ENCODE measurements at regions not wholly inside any gene's neighbourhood (a gene's known extent, or its start where the extent isn't known, plus 50 kb on each side); places are given as distances from the start of the nearest gene placed in this dataset.

- H3K4me1 Mint-ChIP-seq, result peaks cover 3% of the 10 kb centered on the region
- H3K4me3 Mint-ChIP-seq, result no peak overlapping the region
- TF ChIP-seq CTCF (conservative IDR thresholded peaks at IDR 0.05), result no peak
- DNase-seq (ENCODE audit: low read depth, low spot score), result no peak
- peaks cover 13% of the 10 kb centered on the region for H3K27me3 Mint-ChIP-seq (ENCODE audit: low read depth)
- H3K9me3 Mint-ChIP-seq, result peaks cover 12% of the 10 kb centered on the region
- no peaks in the 10 kb centered on the region for H3K36me3 Mint-ChIP-seq (ENCODE audit: low read depth)
- H3K27ac Mint-ChIP-seq (ENCODE audit: unreplicated experiment), result no peak overlapping the region
Measured at GRCh38 chr9:88767504-88767790, 223.8 kb upstream of the S1PR3 start.

GRCh38 chr9:88772575-88772974 lies 218.7 kb upstream of the S1PR3 start:
- H3K9me3 Mint-ChIP-seq, result peaks cover 4% of the 10 kb centered on the region
- no peak overlapping the region for H3K27ac Mint-ChIP-seq (ENCODE audit: unreplicated experiment)
- H3K4me3 Mint-ChIP-seq, result no peak overlapping the region

GRCh38 chr9:88773126-88773525 lies 218.1 kb upstream of the S1PR3 start:
- no peak for TF ChIP-seq CTCF (conservative IDR thresholded peaks at IDR 0.05)
- H3K4me3 Mint-ChIP-seq, result no peak overlapping the region
- peaks cover 53% of the 10 kb centered on the region for H3K4me1 Mint-ChIP-seq
- peaks cover 45% of the 10 kb centered on the region for H3K27me3 Mint-ChIP-seq (ENCODE audit: low read depth)
- DNase-seq (ENCODE audit: low read depth, low spot score), result no peak
- H3K9me3 Mint-ChIP-seq, result peaks cover 4% of the 10 kb centered on the region
- H3K36me3 Mint-ChIP-seq (ENCODE audit: low read depth), result no peaks in the 10 kb centered on the region
- no peak overlapping the region for H3K27ac Mint-ChIP-seq (ENCODE audit: unreplicated experiment)

More at GRCh38 chr9:88772575-88772974, 218.7 kb upstream of the S1PR3 start:
- Mint-ChIP-seq H3K4me1 (peaks cover 48% of the 10 kb centered on the region), H3K27me3 (ENCODE audit: low read depth) (peaks cover 42% of the 10 kb centered on the region), H3K36me3 (ENCODE audit: low read depth) (no peaks in the 10 kb centered on the region)
- no peak for TF ChIP-seq CTCF (conservative IDR thresholded peaks at IDR 0.05)
- DNase-seq (ENCODE audit: low read depth, low spot score), result no peak

GRCh38 chr9:88773627-88774244 lies 217.5 kb upstream of the S1PR3 start:
- H3K27me3 Mint-ChIP-seq (ENCODE audit: low read depth), result peaks cover 50% of the 10 kb centered on the region
- H3K4me1 Mint-ChIP-seq, result peaks cover 58% of the 10 kb centered on the region
- peaks cover 4% of the 10 kb centered on the region for H3K9me3 Mint-ChIP-seq
- peak; percentile 25 for TF ChIP-seq CTCF (conservative IDR thresholded peaks at IDR 0.05)
- H3K36me3 Mint-ChIP-seq (ENCODE audit: low read depth), result no peaks in the 10 kb centered on the region
- no peak overlapping the region for H3K27ac Mint-ChIP-seq (ENCODE audit: unreplicated experiment)
- no peak for DNase-seq (ENCODE audit: low read depth, low spot score)
- H3K4me3 Mint-ChIP-seq, result no peak overlapping the region

- Mint-ChIP-seq H3K9me3 (peaks cover 2% of the 10 kb centered on the region), H3K36me3 (ENCODE audit: low read depth) (no peaks in the 10 kb centered on the region), H3K4me3 (no peak overlapping the region), H3K4me1 (peaks cover 63% of the 10 kb centered on the region), H3K27me3 (ENCODE audit: low read depth) (peaks cover 57% of the 10 kb centered on the region), H3K27ac (ENCODE audit: unreplicated experiment) (no peak overlapping the region)
- DNase-seq (ENCODE audit: low read depth, low spot score), result no peak
- no peak for TF ChIP-seq CTCF (conservative IDR thresholded peaks at IDR 0.05)
Measured at GRCh38 chr9:88775037-88775471, 216.2 kb upstream of the S1PR3 start.
